ENCODE measurements at regions not wholly inside any gene's neighbourhood (a gene's known extent, or its start where the extent isn't known, plus 50 kb on each side); places are given as distances from the start of the nearest gene placed in this dataset.
A peak's percentile ranks its signal among the peaks of the same experiment; 100 is the strongest.

GRCh38 chr2:145366341-145366740 lies 846.4 kb upstream of the ZEB2 start:
- no peak for DNase-seq

- DNase-seq, result no peak
Measured at GRCh38 chr2:145360129-145360790, 840.3 kb upstream of the ZEB2 start.

GRCh38 chr2:145359561-145359960 lies 839.6 kb upstream of the ZEB2 start:
- DNase-seq, result no peak

GRCh38 chr2:145356056-145356455 lies 836.1 kb upstream of the ZEB2 start:
- no peak for DNase-seq

GRCh38 chr2:145352484-145352883 lies 832.6 kb upstream of the ZEB2 start:
- DNase-seq, result no peak

- DNase-seq, result no peak
Measured at GRCh38 chr2:145351864-145352425, 832.0 kb upstream of the ZEB2 start.

GRCh38 chr2:145350011-145350410 lies 830.1 kb upstream of the ZEB2 start:
- no peak for DNase-seq

GRCh38 chr2:145344076-145344724 lies 824.3 kb upstream of the ZEB2 start:
- no peak for DNase-seq

GRCh38 chr2:145343287-145343686 lies 823.4 kb upstream of the ZEB2 start:
- DNase-seq, result no peak

- DNase-seq, result no peak
Measured at GRCh38 chr2:145341536-145341935, 821.6 kb upstream of the ZEB2 start.

GRCh38 chr2:145339646-145340045 lies 819.7 kb upstream of the ZEB2 start:
- peak; percentile 20 for DNase-seq

GRCh38 chr2:145332210-145332898 lies 812.4 kb upstream of the ZEB2 start:
- no peak for DNase-seq

GRCh38 chr2:145329971-145330370 lies 810.1 kb upstream of the ZEB2 start:
- no peak for DNase-seq

- no peak for DNase-seq
Measured at GRCh38 chr2:145325485-145325884, 805.6 kb upstream of the ZEB2 start.

- DNase-seq, result no peak
Measured at GRCh38 chr2:145324748-145325147, 804.8 kb upstream of the ZEB2 start.

GRCh38 chr2:145323512-145323911 lies 803.6 kb upstream of the ZEB2 start:
- no peak for DNase-seq

GRCh38 chr2:145321344-145321743 lies 801.4 kb upstream of the ZEB2 start:
- DNase-seq, result no peak

- DNase-seq, result no peak
Measured at GRCh38 chr2:145316496-145316895, 796.6 kb upstream of the ZEB2 start.

- DNase-seq, result no peak
Measured at GRCh38 chr2:145315053-145315452, 795.1 kb upstream of the ZEB2 start.

GRCh38 chr2:145314119-145314633 lies 794.3 kb upstream of the ZEB2 start:
- no peak for DNase-seq

- DNase-seq, result no peak
Measured at GRCh38 chr2:145305889-145306288, 786.0 kb upstream of the ZEB2 start.

GRCh38 chr2:145304501-145304900 lies 784.6 kb upstream of the ZEB2 start:
- no peak for DNase-seq

GRCh38 chr2:145303536-145303935 lies 783.6 kb upstream of the ZEB2 start:
- peak; percentile 6 for DNase-seq

All from skin of body (tissue), 1 donor.